Breast epithelium (tissue), 4 donors: ENCODE measurements at regions not wholly inside any gene's neighbourhood (a gene's known extent, or its start where the extent isn't known, plus 50 kb on each side); places are given as distances from the start of the nearest gene placed in this dataset.

ENCODE experiments used
- DNase-seq, 2 donors: peaks; one replicate each; pipeline ENCODE4 v3.0.0-alpha.2; 2019; ENCODE audit warnings: low spot score in 2 of 2
- H3K27ac ChIP-seq, 2 donors: fragments of 200-600 bp; sonication (generic) in 1 of 2; one replicate each; pipeline ENCODE4 v1.5.1; 2016 to 2019; ENCODE audit warnings: mild to moderate bottlenecking in 1 of 2
- H3K27me3 ChIP-seq, 2 donors: fragments of 200-600 bp; sonication (generic) in 1 of 2; one replicate each; pipeline versions ENCODE4 v1.5.1 to v1.6.0; 2017 to 2019; ENCODE audit warnings: control low read depth in 1 of 2, mild to moderate bottlenecking in 1 of 2
- H3K36me3 ChIP-seq: fragments of 200-600 bp; one replicate; pipeline ENCODE4 v1.5.1; 2019
- H3K4me1 ChIP-seq, 2 donors: fragments of 200-600 bp; sonication (generic); one replicate each; pipeline ENCODE4 v1.5.1; 2016 to 2019; ENCODE audit warnings: control low read depth in 1 of 2
- H3K4me3 ChIP-seq, 3 donors: fragments of 200-600 bp; sonication (generic); 1 replicate in 2 of 3; 2 replicates in 1 of 3; pipeline ENCODE4 v1.5.1; 2016 to 2019; ENCODE audit warnings: mild to moderate bottlenecking in 3 of 3, moderate library complexity in 2 of 3
- H3K9me3 ChIP-seq, 2 donors: fragments of 200-600 bp; sonication (generic) in 1 of 2; one replicate each; pipeline ENCODE4 v1.5.1; 2016 to 2019; ENCODE audit warnings: control low read depth in 1 of 2
- CTCF ChIP-seq, 3 donors: fragments of 450-650 bp; IDR thresholded peaks; one replicate each; pipeline ENCODE4 v1.5.1; 2016 to 2017; ENCODE audit warnings: antibody characterized with exemption in 3 of 3, mild to moderate bottlenecking in 3 of 3, moderate library complexity in 3 of 3
- POLR2A ChIP-seq: fragments of 450-650 bp; IDR thresholded peaks from one replicate; pipeline ENCODE4 v1.6.1; 2016; ENCODE audit warnings: antibody characterized with exemption, mild to moderate bottlenecking, moderate library complexity
- POLR2AphosphoS5 ChIP-seq, 3 donors: sonication (generic); formaldehyde crosslinking; IDR thresholded peaks; one replicate each; pipeline ENCODE4 v1.6.1; 2017; ENCODE audit warnings: antibody characterized with exemption in 3 of 3
- intact Hi-C: fragments of 100-400 bp; cut with DNase I; formaldehyde crosslinking; loops from one replicate; pipeline ENCODE4 v1.15.1; 2023; ENCODE audit warnings: low total_unique reads

- intact Hi-C loops, result no loop called here
- no peak for TF ChIP-seq CTCF (IDR thresholded peaks at IDR 0.05)
- no peak for TF ChIP-seq POLR2AphosphoS5 (IDR thresholded peaks at IDR 0.05)
- Histone ChIP-seq H3K27me3 (no peaks in the 10 kb centered on the region), H3K4me1 (no peaks in the 10 kb centered on the region), H3K36me3 (no peaks in the 10 kb centered on the region), H3K27ac (no peak overlapping the region), H3K4me3 (no peak overlapping the region), H3K9me3 (no peaks in the 10 kb centered on the region)
- DNase-seq, result no peak
Observed at GRCh38 chr9:115195912-115196311, 78.0 kb upstream of the TNC start.

- Histone ChIP-seq H3K4me3 (no peak overlapping the region), H3K36me3 (no peaks in the 10 kb centered on the region), H3K4me1 (no peaks in the 10 kb centered on the region), H3K9me3 (no peaks in the 10 kb centered on the region), H3K27ac (no peak overlapping the region), H3K27me3 (no peaks in the 10 kb centered on the region)
- no peak for DNase-seq
- intact Hi-C loops, result no loop called here
- TF ChIP-seq POLR2A (no peak), POLR2AphosphoS5 (IDR thresholded peaks at IDR 0.05) (no peak), CTCF (IDR thresholded peaks at IDR 0.05) (no peak)
Observed at GRCh38 chr9:115196919-115197318, 79.0 kb upstream of the TNC start.

- no peak for DNase-seq
- no peak overlapping the region for H3K27ac ChIP-seq
- H3K36me3 ChIP-seq, result no peaks in the 10 kb centered on the region
- TF ChIP-seq POLR2A, result no peak
- no peaks in the 10 kb centered on the region for H3K4me1 ChIP-seq
- no peaks in the 10 kb centered on the region for H3K27me3 ChIP-seq
- intact Hi-C loops, result no loop called here
- no peaks in the 10 kb centered on the region for H3K9me3 ChIP-seq
- H3K4me3 ChIP-seq, result no peak overlapping the region
Observed at GRCh38 chr9:115198001-115198400, 80.0 kb upstream of the TNC start.

GRCh38 chr9:115200711-115201505 lies 83.0 kb upstream of the TNC start:
- TF ChIP-seq POLR2A (no peak), CTCF (IDR thresholded peaks at IDR 0.05) (no peak), POLR2AphosphoS5 (IDR thresholded peaks at IDR 0.05) (peak in 1 of 3 donors; percentile 48)
- no peak for DNase-seq
- Histone ChIP-seq H3K9me3 (no peaks in the 10 kb centered on the region), H3K27ac (peak overlapping the region in 1 of 2 donors; percentile 43), H3K36me3 (no peaks in the 10 kb centered on the region), H3K27me3 (no peaks in the 10 kb centered on the region), H3K4me3 (no peak overlapping the region), H3K4me1 (no peaks in the 10 kb centered on the region)
- intact Hi-C loops, result no loop called here

DNA sequence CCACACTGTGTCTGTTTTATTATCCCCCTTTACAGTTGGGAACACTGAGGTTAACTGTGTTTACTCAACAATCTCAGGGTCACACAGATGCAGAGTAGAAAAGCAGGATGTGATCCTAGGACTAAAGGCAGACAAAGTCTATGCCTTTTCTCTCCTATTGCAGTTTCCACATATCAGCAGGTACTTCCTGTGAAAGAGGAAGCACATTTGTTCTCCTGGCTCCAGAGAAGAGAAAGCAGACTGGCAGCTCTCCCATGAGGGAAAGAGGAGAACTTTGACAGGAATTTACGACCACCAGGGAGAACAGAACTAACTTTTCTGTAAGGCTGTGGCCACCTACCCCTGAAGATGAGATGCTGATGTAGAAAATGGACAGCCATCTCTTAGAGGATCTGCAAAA lies 84.2 kb upstream of the TNC start:
- no peak for DNase-seq
- H3K36me3 ChIP-seq, result no peaks in the 10 kb centered on the region
- H3K4me1 ChIP-seq, result no peaks in the 10 kb centered on the region
- TF ChIP-seq CTCF (IDR thresholded peaks at IDR 0.05) (no peak), POLR2A (no peak), POLR2AphosphoS5 (IDR thresholded peaks at IDR 0.05) (no peak)
- no peak overlapping the region for H3K4me3 ChIP-seq
- no peaks in the 10 kb centered on the region for H3K27me3 ChIP-seq
- H3K27ac ChIP-seq, result no peak overlapping the region
- intact Hi-C loops, result no loop called here
- H3K9me3 ChIP-seq, result no peaks in the 10 kb centered on the region
